DOHH2 (cell line): ENCODE measurements at regions not wholly inside any gene's neighbourhood (a gene's known extent, or its start where the extent isn't known, plus 50 kb on each side); places are given as distances from the start of the nearest gene placed in this dataset.

Source experiments
- H3F3A ChIP-seq: fragments of 200-600 bp; sonication (generic), shearing (Covaris generic); 2 replicates; pipeline ENCODE4 v1.6.0; 2016; ENCODE audit warnings: antibody characterized with exemption, mild to moderate bottlenecking; ENCODE audit not compliant: control insufficient read depth, insufficient read depth
- H3K27ac ChIP-seq: fragments of 200-600 bp; sonication (generic); 2 replicates; pipeline ENCODE4 v1.5.1; 2014; ENCODE audit warnings: low read depth, mild to moderate bottlenecking, low read length, moderate library complexity
- H3K27me3 ChIP-seq: fragments of 200-600 bp; sonication (generic); 2 replicates; pipeline ENCODE4 v1.6.1; 2014; ENCODE audit warnings: mild to moderate bottlenecking, low read length, mixed read lengths; ENCODE audit not compliant: control insufficient read depth
- H3K36me3 ChIP-seq: fragments of 200-600 bp; sonication (generic); 2 replicates; pipeline ENCODE4 v1.6.1; 2014; ENCODE audit warnings: mild to moderate bottlenecking, low read length, moderate library complexity, mixed read lengths; ENCODE audit not compliant: control insufficient read depth
- H3K4me1 ChIP-seq: fragments of 200-600 bp; sonication (generic); 2 replicates; pipeline ENCODE4 v1.6.1; 2014; ENCODE audit warnings: mild to moderate bottlenecking, low read length, mixed read lengths; ENCODE audit not compliant: control insufficient read depth
- H3K4me2 ChIP-seq: fragments of 200-600 bp; sonication (generic); 2 replicates; pipeline ENCODE4 v1.6.0; 2014; ENCODE audit warnings: mild to moderate bottlenecking, low read length, moderate library complexity
- H3K4me3 ChIP-seq: fragments of 200-600 bp; sonication (generic); 2 replicates; pipeline ENCODE4 v1.5.1; 2014; ENCODE audit warnings: mild to moderate bottlenecking, low read length, mixed read lengths
- H3K79me2 ChIP-seq: fragments of 200-600 bp; sonication (generic); 2 replicates; pipeline ENCODE4 v1.6.1; 2014; ENCODE audit warnings: mild to moderate bottlenecking, low read length, mixed read lengths; ENCODE audit not compliant: control insufficient read depth
- H3K9me2 ChIP-seq: fragments of 200-600 bp; sonication (generic); replicated peaks from 2 replicates; pipeline ENCODE4 v1.6.1; 2014; ENCODE audit warnings: mild to moderate bottlenecking, low read length, mixed read lengths; ENCODE audit not compliant: control insufficient read depth
- H3K9me3 ChIP-seq: fragments of 200-600 bp; sonication (generic); 2 replicates; pipeline ENCODE4 v1.6.1; 2014; ENCODE audit warnings: antibody characterized with exemption, low read length, mixed read lengths; ENCODE audit not compliant: control insufficient read depth, insufficient read depth
- H4K20me1 ChIP-seq: fragments of 200-600 bp; sonication (generic); 2 replicates; pipeline ENCODE4 v1.6.0; 2014; ENCODE audit warnings: low read depth, mild to moderate bottlenecking, antibody characterized with exemption, low read length, moderate library complexity; ENCODE audit not compliant: control insufficient read depth, insufficient read depth
- CTCF ChIP-seq: fragments of 200-600 bp; sonication (generic); IDR thresholded peaks from one replicate; pipeline ENCODE4 v1.5.1; 2014; ENCODE audit warnings: antibody characterized with exemption, mild to moderate bottlenecking, low read depth, low read length; ENCODE audit not compliant: poor library complexity, severe bottlenecking
- EZH2phosphoT487 ChIP-seq: fragments of 200-600 bp; sonication (generic); IDR thresholded peaks from 2 replicates; pipeline ENCODE4 v1.6.1; 2017; ENCODE audit warnings: borderline replicate concordance, mild to moderate bottlenecking, antibody characterized with exemption, low read length, moderate library complexity, mixed read lengths

- no peaks in the 10 kb centered on the region for H3K36me3 ChIP-seq
- H3K9me2 ChIP-seq: no peaks in the 10 kb centered on the region
- no peaks in the 10 kb centered on the region for H3K4me1 ChIP-seq
- H3F3A ChIP-seq: no peaks in the 10 kb centered on the region
- H3K27ac ChIP-seq: no peak overlapping the region
- no peaks in the 10 kb centered on the region for H3K79me2 ChIP-seq
- H3K27me3 ChIP-seq: no peaks in the 10 kb centered on the region
- H3K9me3 ChIP-seq: no peaks in the 10 kb centered on the region
- no peak overlapping the region for H3K4me3 ChIP-seq
- no peaks in the 10 kb centered on the region for H4K20me1 ChIP-seq
- H3K4me2 ChIP-seq: no peak overlapping the region
- no peak for TF ChIP-seq CTCF
- no peak for TF ChIP-seq EZH2phosphoT487
These were observed 1328.0 kb downstream of the FSTL5 start for GRCh38 chr4:160835789-160836188.

GRCh38 chr4:160836431-160836830, 1327.4 kb downstream of the FSTL5 start:
- H3K9me2 ChIP-seq: no peaks in the 10 kb centered on the region
- no peak overlapping the region for H3K27ac ChIP-seq
- no peaks in the 10 kb centered on the region for H3K9me3 ChIP-seq
- no peaks in the 10 kb centered on the region for H3F3A ChIP-seq
- H3K4me3 ChIP-seq: no peak overlapping the region
- no peaks in the 10 kb centered on the region for H3K4me1 ChIP-seq
- no peaks in the 10 kb centered on the region for H3K36me3 ChIP-seq
- no peaks in the 10 kb centered on the region for H4K20me1 ChIP-seq
- no peaks in the 10 kb centered on the region for H3K27me3 ChIP-seq
- TF ChIP-seq EZH2phosphoT487 (no peak), CTCF (no peak)
- no peaks in the 10 kb centered on the region for H3K79me2 ChIP-seq
- no peak overlapping the region for H3K4me2 ChIP-seq

- H3K36me3 ChIP-seq: no peaks in the 10 kb centered on the region
- H3K4me2 ChIP-seq: no peak overlapping the region
- no peaks in the 10 kb centered on the region for H4K20me1 ChIP-seq
- H3K27ac ChIP-seq: no peak overlapping the region
- no peaks in the 10 kb centered on the region for H3K79me2 ChIP-seq
- TF ChIP-seq CTCF (no peak), EZH2phosphoT487 (no peak)
- H3F3A ChIP-seq: no peaks in the 10 kb centered on the region
- H3K9me2 ChIP-seq: no peaks in the 10 kb centered on the region
- no peak overlapping the region for H3K4me3 ChIP-seq
- H3K9me3 ChIP-seq: no peaks in the 10 kb centered on the region
- no peaks in the 10 kb centered on the region for H3K4me1 ChIP-seq
- no peaks in the 10 kb centered on the region for H3K27me3 ChIP-seq
These were observed 1317.7 kb downstream of the FSTL5 start for GRCh38 chr4:160846121-160846520.

GRCh38 chr4:160847228-160847627, 1316.6 kb downstream of the FSTL5 start:
- H3K36me3 ChIP-seq: no peaks in the 10 kb centered on the region
- no peaks in the 10 kb centered on the region for H3F3A ChIP-seq
- no peak overlapping the region for H3K4me3 ChIP-seq
- H3K4me2 ChIP-seq: no peak overlapping the region
- TF ChIP-seq EZH2phosphoT487 (no peak), CTCF (no peak)
- no peaks in the 10 kb centered on the region for H3K79me2 ChIP-seq
- H3K9me2 ChIP-seq: no peaks in the 10 kb centered on the region
- H3K9me3 ChIP-seq: no peaks in the 10 kb centered on the region
- no peaks in the 10 kb centered on the region for H3K4me1 ChIP-seq
- H3K27ac ChIP-seq: no peak overlapping the region
- H4K20me1 ChIP-seq: no peaks in the 10 kb centered on the region
- no peaks in the 10 kb centered on the region for H3K27me3 ChIP-seq
